ENCODE measurements at regions not wholly inside any gene's neighbourhood (a gene's known extent, or its start where the extent isn't known, plus 50 kb on each side); places are given as distances from the start of the nearest gene placed in this dataset.

DNA sequence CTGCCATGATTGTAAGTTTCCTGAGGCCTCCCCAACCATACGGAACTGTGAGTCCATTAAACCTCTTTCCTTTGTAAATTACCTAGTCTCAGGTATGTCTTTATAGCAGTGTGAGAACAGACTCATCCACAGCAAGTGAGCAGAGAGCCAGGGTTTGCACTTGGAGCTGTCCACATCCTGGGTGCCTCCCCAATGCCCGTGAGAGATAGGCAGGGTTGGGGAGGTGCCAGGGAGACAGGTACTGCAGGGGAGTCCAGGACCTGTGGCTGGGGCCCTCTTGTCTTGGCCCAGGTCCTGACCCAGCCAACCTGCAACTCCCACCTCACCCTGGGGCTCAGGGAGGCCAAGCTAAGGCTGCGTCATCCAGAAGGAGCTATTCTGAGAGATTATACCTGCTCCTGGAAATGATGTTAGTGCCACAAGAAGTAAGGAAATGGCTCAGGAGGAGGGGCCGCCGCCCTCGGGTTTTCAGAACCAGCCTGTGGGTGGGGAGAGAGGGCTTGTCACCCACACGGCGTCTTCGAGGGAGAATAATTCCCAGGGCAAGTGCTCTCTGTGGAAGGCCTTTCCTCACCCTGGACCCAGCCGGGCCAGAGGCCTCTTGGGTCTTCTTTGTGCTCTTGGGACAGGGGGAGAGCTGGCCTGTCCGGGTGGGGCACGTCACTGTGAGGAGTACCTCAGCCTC is 66.5 kb downstream of the ADRA2C start:
- DNase-seq: no peak

DNA sequence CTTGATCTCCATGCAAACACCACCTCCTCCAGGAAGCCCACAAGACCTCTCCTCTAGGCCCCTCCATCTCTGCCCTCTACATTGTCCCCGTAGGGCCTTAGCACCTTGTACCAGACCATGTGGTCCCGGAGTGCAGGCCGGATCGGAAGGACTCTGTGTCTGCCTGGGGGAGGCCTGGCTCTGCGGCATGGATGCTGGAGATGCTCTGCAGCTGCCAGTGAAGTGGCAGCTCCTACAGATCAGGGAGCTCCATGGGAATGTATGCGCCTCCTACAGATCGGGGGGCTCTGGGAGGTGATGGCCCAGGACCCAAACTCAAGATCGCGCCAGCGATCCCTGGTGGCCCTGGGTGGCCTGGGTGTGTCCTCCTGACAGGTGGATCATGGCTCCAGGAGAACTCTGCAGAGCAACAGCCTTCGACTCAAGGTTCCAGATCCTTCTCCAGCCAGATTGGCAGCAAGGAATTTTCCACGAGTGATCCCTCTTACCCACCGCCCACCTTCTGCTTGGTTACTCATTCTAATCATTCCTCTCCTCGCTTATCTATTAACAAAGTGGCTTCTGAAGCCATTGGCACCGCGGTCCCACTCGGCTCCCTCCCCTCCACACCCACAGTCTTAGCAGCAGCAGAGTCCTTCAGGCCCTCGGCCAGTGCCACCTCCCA is 67.3 kb downstream of the ADRA2C start:
- no peak for DNase-seq

DNA sequence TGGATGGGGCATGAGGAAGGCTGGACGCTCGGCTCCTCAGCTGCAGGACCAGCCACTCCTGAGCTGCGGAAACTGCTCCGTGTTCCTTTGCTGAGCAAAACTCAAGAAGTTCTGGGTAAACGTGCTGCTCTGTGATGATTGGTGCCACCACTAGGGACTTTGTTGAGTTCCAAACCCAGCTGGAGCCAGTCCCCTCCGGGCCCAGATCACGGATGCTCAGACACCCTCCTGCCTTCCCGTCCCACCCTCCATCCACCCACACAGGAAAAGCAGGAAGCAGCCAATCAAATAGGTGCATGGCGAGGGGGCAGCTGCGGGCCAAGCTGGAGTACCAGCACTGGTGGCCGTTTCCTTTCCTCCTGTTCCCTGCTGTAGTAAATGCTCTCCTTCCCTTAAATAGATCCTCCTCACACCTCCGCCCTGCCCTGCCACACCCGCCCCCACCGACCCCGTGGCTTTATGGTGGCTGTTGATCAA is 68.0 kb downstream of the ADRA2C start:
- no peak for DNase-seq

DNA sequence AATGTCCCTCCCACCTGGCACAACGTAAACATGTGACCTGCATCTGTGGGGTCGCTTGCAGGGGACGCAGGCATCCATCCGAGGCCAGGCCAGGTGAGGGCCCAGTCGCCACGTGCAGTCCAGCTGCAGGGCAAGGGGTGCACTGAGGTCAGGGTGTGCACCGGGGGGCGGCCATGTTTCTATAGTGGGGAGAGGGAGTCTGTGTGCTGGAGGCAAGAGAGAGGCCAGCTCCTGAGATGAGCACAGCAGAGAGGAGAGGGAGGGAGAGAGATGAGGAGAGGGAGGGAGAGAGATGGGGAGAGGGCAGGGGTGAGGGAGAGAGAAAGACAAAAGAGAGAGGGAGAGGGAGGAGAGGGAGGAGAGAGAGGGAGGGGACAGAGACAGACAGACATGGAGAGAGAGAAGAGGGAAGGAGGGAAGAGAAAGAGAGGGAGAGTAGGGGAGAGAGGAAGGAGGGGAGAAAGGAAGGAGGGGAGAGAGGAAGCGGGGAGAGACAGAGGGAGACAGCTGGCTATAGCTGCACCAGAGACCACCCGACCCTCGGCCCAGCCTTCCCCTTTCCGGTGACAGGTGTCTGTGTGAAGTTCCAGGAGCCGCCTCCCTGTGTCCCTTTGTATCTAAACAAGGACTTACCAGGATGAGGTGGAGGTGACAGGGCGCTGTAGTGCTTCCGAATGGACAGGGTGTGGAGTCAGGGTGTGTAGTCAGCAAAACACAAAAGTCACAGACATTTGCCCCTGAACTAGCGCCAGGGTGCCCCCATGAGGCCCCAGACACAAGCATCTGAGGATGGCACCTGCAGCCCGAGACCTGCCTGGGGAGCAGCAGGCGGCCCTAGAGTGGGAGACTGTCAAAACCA is 68.7 kb downstream of the ADRA2C start:
- DNase-seq: no peak

DNA sequence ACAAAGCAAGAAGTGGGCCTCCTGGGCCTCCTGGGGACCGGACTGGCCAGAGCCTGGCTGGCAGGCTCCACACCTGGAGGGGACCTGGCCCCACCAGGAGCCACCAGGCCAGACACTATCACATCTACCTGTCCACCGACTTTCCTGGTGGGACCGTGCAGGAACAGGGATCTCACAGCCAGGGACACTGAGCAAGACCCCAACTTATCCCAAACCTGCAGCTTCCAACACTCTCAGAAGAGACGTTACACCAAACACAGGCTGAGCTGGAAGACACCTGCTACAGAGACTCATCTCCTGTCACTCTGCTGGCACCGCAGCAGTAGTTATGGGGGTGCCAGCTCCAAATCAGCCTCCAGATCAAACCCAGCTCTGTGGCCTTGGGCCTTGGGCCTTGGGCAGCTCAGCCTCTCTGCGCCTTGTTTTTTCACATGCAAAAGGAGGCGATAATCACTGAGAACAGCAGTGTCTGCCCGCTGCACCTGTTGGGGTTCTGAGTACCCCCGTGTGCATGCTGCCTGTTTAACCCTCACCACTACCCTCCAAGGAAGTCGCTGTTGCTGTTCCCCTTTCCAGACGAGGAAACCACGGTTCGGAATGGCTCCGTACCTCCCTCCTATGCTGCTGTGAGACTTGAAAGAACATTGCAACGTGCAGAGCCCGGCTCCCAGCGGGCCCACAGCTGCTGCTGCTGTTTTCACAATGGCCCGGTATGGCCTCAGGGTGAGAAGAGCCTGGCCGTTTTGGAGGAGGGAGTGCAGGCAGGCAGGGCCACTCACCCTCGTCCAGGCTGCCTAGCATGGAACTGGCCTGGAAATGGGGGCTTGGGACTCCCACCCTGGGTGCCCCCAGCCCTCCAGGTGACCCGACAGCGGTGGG is 69.6 kb downstream of the ADRA2C start:
- no peak for DNase-seq

DNA sequence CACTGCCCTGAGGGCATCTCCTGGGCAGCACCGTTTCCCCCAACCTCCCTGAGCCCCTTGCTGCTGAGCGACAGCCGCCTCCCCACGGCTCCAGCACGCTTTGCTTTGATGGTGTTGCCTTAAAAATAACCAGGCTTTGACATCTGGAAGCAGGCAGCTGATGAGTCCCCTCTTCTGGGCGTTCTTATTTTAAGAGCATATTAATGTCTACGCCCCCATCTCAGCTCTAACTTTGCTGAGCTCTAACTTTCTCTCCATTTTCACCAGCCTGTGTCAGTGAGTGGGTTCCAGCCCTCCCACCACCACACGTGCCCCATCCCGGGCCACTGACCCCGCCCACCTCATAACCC is 70.2 kb downstream of the ADRA2C start:
- DNase-seq: no peak

DNA sequence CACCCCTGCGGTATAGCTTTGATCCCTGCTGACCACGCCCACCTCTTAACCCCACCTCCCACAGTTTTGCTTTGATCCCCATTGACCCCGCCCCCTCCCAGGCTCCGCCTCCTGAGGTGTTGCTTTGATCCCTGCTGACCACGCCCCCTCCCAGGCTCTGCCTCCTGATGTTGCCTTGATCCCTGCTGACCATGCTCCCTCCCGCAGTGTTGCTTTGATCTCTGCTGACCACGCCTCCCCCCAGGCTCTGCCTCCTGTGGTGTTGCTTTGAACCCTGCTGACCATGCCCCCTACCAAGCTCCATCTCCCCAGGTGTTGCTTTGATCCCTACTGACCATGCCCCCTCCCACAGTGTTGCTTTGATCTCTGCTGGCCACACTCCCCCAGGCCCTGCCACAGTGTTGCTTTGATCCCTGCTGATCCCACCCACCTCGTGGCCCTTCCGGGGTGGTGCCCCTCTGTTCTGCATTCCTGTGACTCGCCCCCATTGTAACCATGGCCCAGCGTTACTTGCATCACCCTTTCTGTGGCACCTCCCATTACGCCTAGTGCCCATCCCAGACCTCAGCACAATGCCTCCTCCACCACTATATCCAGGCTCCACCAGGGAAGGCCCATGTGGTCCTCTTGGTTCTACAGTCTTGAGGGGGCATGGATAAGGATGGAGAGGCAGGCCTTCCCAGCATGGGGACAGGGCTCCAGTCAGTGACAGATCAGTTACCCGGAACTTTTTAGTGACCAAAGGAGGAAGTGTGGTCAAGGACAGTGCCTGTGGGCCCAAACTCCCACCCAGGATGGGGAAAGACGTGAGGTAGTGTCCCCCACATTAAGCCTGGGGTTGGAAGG is 70.8 kb downstream of the ADRA2C start:
- no peak for DNase-seq

DNA sequence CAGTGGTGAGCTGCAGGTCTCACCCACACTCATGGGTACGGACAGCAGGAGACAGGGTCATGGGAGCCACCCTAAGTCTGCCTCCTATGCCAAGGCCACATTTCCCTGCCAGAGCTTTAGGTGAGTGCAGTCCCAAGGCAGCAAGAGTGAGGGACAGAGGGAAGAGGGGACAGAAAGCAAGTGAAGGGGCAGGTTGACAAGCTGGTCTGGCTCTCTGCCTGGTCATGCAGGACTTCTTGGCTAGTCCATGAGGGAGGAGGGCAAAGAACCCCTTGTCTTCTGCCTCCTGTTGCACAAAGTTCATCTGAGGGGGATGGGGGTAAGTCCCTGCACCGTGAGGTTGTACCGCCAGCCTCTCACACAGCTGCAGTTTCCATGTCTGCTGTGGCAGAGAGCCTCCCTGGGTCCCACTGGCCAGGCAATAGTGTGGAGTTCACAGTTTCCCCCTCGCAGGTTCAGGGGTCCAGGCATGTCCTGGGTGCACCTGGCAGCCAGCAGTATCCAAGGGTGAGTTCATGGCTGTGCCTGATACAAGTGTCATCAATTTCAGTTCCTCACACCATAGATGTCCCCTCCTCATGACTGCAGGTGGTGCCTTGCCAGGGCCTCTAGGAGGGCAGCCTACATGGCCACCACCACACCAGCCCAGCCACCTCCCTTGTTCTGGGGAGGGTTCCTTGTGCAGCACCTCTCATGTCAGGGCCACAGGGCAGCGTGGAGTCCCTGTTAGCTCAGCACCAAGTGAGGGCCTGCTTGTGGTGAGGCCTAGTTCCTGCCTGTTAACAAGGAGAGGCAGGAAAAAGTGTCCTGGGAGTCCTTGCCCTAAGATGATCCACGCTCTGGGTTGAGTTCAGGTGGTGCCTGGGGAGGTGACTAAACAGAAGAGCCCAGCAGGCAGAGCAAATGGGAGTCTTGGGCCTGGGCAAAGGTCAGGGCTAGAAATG is 72.5 kb downstream of the ADRA2C start:
- DNase-seq: no peak

DNA sequence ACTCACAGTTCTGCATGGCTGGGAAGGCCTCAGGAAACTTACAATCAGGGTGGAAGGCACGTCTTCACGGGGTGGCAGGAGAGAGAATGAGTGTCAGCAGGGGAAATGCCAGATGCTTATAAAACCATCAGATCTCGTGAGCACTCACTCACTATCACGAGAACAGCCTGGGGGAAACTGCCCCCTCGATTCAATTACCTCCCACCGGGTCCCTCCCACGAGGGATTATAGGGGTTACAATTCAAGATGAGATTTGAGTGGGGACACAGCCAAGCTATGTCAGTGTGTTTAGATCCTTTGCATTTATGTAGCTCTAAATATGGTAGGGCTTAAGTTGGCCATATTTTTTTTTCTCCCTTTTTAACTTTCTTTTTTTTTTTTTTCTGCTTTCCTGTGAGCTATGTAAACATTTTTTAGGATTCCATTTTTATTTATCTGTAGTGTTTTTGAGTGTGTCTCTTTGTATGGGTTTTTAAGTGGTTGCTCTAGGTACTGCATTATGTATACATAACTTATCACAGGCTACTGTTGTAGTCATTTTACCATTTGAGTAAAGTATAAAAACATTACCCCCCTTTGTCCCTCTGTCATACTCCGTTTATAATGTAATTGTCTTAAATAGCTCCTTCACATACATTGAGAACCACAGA is 79.0 kb downstream of the ADRA2C start:
- no peak for DNase-seq

DNA sequence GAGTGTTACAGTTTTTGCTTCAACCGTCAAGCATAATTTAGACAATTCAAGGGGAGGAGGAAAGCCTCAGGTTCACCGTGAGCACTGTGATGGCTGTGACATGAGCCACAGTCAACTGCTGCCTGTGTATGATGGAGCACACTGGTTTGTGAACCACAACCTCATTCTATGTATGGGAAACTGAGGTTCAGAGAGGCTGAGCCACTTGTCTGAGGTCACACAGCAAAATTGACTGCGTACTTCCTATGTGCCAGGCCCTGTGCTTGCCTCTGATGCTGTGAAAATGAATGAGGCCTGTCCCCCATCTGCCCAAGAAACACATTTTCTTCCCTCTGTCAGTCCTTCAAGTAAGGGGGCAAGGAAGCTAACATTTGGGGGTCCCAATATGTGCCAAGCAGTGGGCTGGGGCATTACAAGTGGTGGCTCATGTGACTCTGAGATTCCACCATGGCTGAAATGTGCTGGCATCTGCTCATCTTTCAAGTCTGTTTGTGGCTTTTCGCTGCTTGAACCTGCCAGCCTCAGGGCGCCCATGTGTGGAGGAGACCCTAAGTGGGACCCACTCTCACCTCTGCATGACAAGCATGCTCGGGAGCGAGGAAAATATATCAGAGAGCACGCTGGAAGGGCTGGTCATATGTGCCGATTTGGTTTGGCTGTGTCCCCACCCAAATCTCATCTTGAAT is 79.7 kb downstream of the ADRA2C start:
- no peak for DNase-seq

DNA sequence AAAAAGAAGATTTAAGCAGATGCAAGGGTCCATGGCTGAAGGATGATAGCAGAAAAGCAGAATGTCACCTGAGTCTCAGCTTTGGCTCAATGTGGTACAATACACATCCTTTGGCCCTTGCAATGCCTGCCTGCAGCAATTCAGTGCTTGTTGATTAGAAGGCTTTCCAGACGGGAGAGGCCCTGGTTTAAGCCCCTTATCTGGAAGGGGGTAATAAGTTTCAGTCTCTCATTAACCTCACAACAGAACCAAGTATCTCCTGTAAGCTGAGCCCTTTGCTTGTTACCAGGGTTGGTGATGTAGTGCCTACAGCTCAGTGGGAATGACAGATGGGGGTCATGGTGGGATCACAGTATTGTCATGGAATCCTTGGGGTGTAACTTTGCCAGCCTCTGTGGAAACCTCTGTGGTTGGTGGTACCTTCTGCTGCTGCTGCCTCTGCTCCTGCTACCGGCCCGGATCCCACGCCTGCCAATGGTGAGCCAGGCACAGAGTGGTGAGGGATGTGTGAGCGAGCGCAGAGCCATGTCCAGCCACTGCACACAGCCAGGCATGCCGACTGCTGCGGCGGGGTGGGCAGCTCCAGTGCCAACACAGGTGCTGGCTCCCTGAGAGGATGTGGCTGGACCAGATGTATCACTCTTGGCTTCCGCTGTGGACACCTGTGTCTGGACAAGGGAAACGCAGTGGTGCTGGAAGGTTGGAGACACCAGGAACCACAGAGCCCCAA is 81.2 kb downstream of the ADRA2C start:
- DNase-seq: no peak

DNA sequence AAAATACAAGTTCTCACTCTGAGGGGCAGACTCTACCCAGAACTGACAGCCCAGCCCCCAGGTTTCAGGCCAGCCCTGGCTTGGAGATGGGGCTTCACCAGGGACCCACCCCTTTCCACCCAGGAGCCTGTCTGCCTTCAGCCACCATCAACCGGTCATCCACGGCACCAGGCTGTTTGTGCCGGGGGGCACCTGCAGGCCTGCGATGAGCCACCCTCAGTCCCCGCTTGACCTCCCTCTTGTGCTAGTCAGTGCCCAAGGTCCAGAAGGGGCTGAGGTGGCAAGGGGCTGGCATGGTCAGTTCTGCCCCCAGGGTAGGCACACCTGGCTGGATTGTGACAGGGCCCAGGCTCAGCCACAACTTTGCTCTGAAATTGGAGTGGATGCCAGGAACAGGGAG is 82.1 kb downstream of the ADRA2C start:
- no peak for DNase-seq

DNA sequence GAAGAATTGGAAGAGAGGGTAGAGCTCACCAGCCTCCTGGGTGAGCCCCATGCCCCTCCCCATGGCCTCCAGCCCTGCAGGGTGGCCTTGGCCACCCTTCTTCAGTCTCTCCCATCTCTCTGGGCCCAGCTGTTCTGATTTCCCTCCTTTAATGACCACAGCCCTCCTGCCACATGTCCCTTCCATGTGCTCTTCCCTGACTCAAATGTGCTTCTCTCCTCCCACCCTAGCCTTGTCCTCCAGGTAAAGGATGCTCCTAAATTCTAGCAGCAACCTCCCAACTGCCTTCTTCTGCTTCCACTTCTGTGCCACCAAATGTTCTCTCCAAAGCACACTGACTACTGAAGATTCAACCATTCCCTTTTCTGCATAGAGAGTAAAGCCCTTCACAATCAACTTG is 83.0 kb downstream of the ADRA2C start:
- DNase-seq: no peak

DNA sequence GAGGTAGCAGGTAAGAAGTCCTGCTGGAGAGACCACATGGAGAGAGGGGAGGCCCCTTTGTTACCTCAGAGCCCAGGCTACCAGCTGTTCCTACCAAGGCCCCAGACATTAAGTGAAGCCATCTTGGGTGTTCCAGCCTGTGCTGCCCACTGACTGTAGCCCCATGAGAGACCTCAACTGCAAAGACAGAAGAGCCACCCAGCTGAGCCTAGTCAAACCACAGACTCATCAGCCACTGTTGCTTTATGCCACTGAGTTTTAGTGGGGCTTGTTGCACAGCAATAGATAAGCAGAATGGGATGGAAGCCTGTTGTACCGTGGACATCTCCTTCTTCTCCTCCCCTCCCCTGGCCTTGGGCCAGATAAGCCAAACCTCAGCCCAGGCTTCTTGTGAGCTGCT is 83.9 kb downstream of the ADRA2C start:
- no peak for DNase-seq

DNA sequence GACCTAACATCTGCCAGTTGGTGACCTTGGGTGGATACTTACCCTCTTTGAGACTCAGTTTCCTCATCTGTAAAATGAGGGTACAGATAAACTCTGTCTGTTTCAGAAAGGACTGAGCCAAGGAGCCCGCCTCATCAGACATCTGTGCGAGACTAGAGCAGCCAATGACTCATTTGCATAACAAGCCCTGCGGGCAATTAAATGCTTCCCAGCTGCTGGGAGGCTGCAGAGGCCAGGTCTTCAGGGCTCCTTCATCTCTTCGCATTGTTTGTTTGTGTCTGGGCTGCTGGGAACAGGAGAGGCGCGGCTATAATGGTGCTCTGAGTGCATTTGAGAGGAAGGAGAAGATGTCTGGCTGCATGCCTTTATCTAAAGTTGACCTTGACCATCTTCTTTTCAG is 85.0 kb downstream of the ADRA2C start:
- DNase-seq: no peak

DNA sequence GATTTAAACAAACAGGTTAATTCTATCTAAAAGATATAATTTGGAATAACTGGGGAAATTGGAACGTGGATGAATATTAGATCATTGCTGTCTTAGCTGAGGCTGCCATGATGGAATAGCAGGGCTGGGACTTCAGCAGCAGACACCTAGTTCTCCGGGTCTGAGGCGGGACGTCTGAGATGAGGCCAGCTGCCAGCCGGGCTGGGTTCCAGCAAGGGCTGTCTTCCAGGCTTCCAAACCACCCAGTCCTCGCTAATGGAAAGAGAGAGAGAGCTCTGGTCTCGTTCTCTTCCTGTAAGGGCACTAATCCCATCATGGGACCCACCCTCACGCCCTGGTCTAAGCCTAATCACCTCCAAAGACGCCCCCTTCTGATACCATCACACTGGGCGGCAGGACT is 85.7 kb downstream of the ADRA2C start:
- no peak for DNase-seq

DNA sequence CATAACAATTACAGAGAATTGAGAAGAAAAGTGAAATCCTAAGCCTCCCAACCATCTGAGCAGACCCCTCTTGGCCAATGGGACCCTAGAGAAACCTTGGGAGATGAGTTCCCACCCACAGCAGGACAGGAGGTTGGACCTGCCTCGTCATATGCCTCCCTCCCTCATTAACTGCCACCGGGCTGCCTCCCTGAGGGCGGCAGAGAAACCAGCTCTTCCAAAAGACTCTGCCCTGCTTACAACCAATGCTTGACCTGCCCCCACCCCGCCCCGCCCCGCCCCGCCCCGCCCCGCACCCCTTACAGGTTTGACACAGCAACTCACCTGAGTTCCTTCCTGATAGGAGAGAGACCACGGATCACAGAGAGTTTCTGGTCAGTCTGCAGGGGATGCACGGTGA is 86.1 kb downstream of the ADRA2C start:
- no peak for DNase-seq

DNA sequence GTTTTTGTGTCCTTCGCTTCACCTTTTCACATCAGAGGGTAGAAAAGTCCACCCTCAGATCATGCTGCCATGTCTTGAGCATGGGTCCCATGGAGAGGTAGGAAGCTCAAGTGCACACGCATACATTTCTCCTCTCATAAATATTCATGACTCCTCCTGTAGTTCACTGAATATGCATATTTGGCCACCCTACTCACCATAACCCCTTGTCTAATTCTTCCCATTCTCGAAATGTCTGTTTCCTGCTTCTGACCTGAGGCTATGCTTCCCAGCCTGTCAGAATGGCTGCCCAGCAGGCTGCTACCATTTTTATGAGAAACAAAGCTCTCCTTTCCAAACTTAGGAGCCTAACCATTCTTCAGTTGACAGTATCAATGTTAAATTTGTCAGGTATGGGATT is 86.5 kb downstream of the ADRA2C start:
- no peak for DNase-seq

All from NCI-H1436 treated with DMSO at 0.1 percent for 48 hours (cell line).